Ovary (tissue), 3 donors: ENCODE measurements at regions not wholly inside any gene's neighbourhood (a gene's known extent, or its start where the extent isn't known, plus 50 kb on each side); places are given as distances from the start of the nearest gene placed in this dataset.

Experiments
- EP300 ChIP-seq: sonication (generic); formaldehyde crosslinking; IDR thresholded peaks from one replicate; pipeline ENCODE4 v1.6.1; 2017; ENCODE audit warnings: antibody characterized with exemption
- TF ChIP-seq, protein P1 (sequence below), 3 donors: fragments of 450-650 bp in 2 of 3; fragments of 200-600 bp in 1 of 3; IDR thresholded peaks; one replicate each; pipeline versions ENCODE4 v1.5.1 to v1.8.0; 2016 to 2022; ENCODE audit warnings: antibody characterized with exemption in 3 of 3, mild to moderate bottlenecking in 1 of 3
- donor health status: DM: no; HTN: no; CAD: no.

DNA sequence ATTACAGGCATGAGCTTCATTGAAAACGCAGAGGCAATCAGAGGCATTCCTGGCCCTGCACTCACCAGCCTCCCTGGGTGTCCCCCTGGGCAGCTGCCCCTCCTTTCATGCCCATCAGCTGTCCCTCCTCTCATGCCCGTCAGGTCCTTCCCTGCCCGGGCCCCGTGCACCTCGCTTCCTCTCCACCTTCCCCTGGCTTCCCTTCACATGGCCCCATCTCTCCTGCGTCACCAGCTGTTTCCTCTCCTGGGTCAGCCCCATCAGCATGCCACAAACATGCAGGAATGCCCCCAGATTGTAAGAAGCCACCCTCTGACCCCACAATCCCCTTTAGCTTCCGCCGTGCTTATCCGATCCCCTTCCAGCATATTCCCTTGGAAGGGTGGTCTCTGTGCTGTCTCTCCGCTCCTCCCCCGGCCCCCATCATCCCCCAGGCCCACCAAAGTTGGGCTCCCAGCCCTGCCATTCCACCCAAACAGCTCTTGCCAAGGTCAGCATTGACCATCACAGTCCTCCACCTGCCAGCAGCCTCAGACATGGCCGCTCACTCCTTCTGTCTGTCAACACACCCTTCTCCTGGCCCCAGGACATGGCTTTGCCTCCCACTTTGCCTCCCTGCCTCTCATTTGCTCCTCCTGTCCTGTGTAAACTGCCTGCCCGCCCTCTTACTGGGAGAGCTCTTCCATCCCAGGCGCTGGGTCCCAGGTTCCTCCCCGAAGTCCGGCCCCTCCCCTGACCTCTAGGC lies 98.6 kb upstream of the IER5L start:
- TF ChIP-seq, protein P1, sequence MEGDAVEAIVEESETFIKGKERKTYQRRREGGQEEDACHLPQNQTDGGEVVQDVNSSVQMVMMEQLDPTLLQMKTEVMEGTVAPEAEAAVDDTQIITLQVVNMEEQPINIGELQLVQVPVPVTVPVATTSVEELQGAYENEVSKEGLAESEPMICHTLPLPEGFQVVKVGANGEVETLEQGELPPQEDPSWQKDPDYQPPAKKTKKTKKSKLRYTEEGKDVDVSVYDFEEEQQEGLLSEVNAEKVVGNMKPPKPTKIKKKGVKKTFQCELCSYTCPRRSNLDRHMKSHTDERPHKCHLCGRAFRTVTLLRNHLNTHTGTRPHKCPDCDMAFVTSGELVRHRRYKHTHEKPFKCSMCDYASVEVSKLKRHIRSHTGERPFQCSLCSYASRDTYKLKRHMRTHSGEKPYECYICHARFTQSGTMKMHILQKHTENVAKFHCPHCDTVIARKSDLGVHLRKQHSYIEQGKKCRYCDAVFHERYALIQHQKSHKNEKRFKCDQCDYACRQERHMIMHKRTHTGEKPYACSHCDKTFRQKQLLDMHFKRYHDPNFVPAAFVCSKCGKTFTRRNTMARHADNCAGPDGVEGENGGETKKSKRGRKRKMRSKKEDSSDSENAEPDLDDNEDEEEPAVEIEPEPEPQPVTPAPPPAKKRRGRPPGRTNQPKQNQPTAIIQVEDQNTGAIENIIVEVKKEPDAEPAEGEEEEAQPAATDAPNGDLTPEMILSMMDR (IDR thresholded peaks at IDR 0.05) = no peak
- TF ChIP-seq EP300 = no peak
